ENCODE measurements at regions not wholly inside any gene's neighbourhood (a gene's known extent, or its start where the extent isn't known, plus 50 kb on each side); places are given as distances from the start of the nearest gene placed in this dataset.

- DNase-seq (ENCODE audit: low spot score) = no peak
Measured at GRCh38 chr20:39700528-39700927, 738.4 kb downstream of the DHX35 start.

GRCh38 chr20:39699166-39699725, 737.1 kb downstream of the DHX35 start:
- DNase-seq (ENCODE audit: low spot score) = no peak

- DNase-seq (ENCODE audit: low spot score) = no peak
Measured at GRCh38 chr20:39698752-39699151, 736.6 kb downstream of the DHX35 start.

GRCh38 chr20:39691151-39691862, 729.2 kb downstream of the DHX35 start:
- DNase-seq (ENCODE audit: low spot score) = no peak

GRCh38 chr20:39676857-39677391, 714.8 kb downstream of the DHX35 start:
- DNase-seq (ENCODE audit: low spot score) = no peak

GRCh38 chr20:39676241-39676640, 714.1 kb downstream of the DHX35 start:
- no peak for DNase-seq (ENCODE audit: low spot score)

- no peak for DNase-seq (ENCODE audit: low spot score)
Measured at GRCh38 chr20:39674842-39675241, 712.7 kb downstream of the DHX35 start.

- no peak for DNase-seq (ENCODE audit: low spot score)
Measured at GRCh38 chr20:39670988-39671387, 708.8 kb downstream of the DHX35 start.

GRCh38 chr20:39669659-39670058, 707.5 kb downstream of the DHX35 start:
- no peak for DNase-seq (ENCODE audit: low spot score)

GRCh38 chr20:39668038-39668437, 705.9 kb downstream of the DHX35 start:
- no peak for DNase-seq (ENCODE audit: low spot score)

- peak; percentile 6 for DNase-seq (ENCODE audit: low spot score)
Measured at GRCh38 chr20:39661833-39662232, 699.7 kb downstream of the DHX35 start.

GRCh38 chr20:39660965-39661364, 698.8 kb downstream of the DHX35 start:
- DNase-seq (ENCODE audit: low spot score) = no peak

- no peak for DNase-seq (ENCODE audit: low spot score)
Measured at GRCh38 chr20:39660226-39660625, 698.1 kb downstream of the DHX35 start.

GRCh38 chr20:39658662-39659409, 696.7 kb downstream of the DHX35 start:
- no peak for DNase-seq (ENCODE audit: low spot score)

GRCh38 chr20:39654171-39654570, 692.0 kb downstream of the DHX35 start:
- no peak for DNase-seq (ENCODE audit: low spot score)

GRCh38 chr20:39651645-39652325, 689.6 kb downstream of the DHX35 start:
- DNase-seq (ENCODE audit: low spot score) = no peak

- DNase-seq (ENCODE audit: low spot score) = no peak
Measured at GRCh38 chr20:39646874-39647413, 684.8 kb downstream of the DHX35 start.

GRCh38 chr20:39645131-39645530, 683.0 kb downstream of the DHX35 start:
- DNase-seq (ENCODE audit: low spot score) = no peak

- no peak for DNase-seq (ENCODE audit: low spot score)
Measured at GRCh38 chr20:39643292-39643691, 681.1 kb downstream of the DHX35 start.

- DNase-seq (ENCODE audit: low spot score) = no peak
Measured at GRCh38 chr20:39641423-39641822, 679.3 kb downstream of the DHX35 start.

GRCh38 chr20:39640147-39640546, 678.0 kb downstream of the DHX35 start:
- DNase-seq (ENCODE audit: low spot score) = no peak

GRCh38 chr20:39638731-39639130, 676.6 kb downstream of the DHX35 start:
- DNase-seq (ENCODE audit: low spot score) = no peak

Data from RKO (cell line).